SU-DHL-6 (cell line): ENCODE measurements at regions not wholly inside any gene's neighbourhood (a gene's known extent, or its start where the extent isn't known, plus 50 kb on each side); places are given as distances from the start of the nearest gene placed in this dataset.
"Not testable (repeated sequence)": the region's sequence is repeated elsewhere in the genome, so short reads cannot be mapped to it uniquely, and the experiment has no call there.

ENCODE experiments used
- H2AFZ ChIP-seq: fragments of 200-600 bp; sonication (generic); 2 replicates; pipeline ENCODE4 v1.6.1; 2014; ENCODE audit warnings: low read depth, mild to moderate bottlenecking, moderate library complexity, mixed read lengths, antibody characterized with exemption, low read length; ENCODE audit not compliant: severe bottlenecking
- H3F3A ChIP-seq: fragments of 200-600 bp; shearing (Covaris generic); 2 replicates; pipeline ENCODE4 v1.6.0; 2016; ENCODE audit warnings: antibody characterized with exemption, mild to moderate bottlenecking; ENCODE audit not compliant: insufficient read depth
- H3K27ac ChIP-seq: fragments of 200-600 bp; sonication (generic); 2 replicates; pipeline ENCODE4 v1.5.1; 2016; ENCODE audit warnings: low read depth, mild to moderate bottlenecking, low read length, moderate library complexity, mixed read lengths
- H3K27me3 ChIP-seq: fragments of 200-600 bp; sonication (generic), shearing (Covaris generic); 2 replicates; pipeline ENCODE4 v1.6.0; 2014; ENCODE audit warnings: mild to moderate bottlenecking, low read length
- H3K36me3 ChIP-seq: fragments of 200-600 bp; sonication (generic); 2 replicates; pipeline ENCODE4 v1.6.1; 2014; ENCODE audit warnings: mild to moderate bottlenecking, low read length, mixed read lengths
- H3K4me2 ChIP-seq: fragments of 300-600, 200-600 bp; shearing (Covaris generic), sonication (generic); 2 replicates; pipeline ENCODE4 v1.6.0; 2014; ENCODE audit warnings: low read length, low read depth, mild to moderate bottlenecking; ENCODE audit not compliant: poor library complexity, severe bottlenecking
- H3K4me3 ChIP-seq: fragments of 200-600 bp; sonication (generic); 2 replicates; pipeline ENCODE4 v1.5.1; 2014; ENCODE audit warnings: antibody characterized with exemption, low read length, mild to moderate bottlenecking, mixed read lengths; ENCODE audit not compliant: insufficient read depth, poor library complexity, severe bottlenecking
- H3K79me2 ChIP-seq: fragments of 200-600 bp; sonication (generic); 2 replicates; pipeline ENCODE4 v1.6.1; 2014; ENCODE audit warnings: mild to moderate bottlenecking, low read length, moderate library complexity; ENCODE audit not compliant: insufficient read depth
- H3K9ac ChIP-seq: fragments of 200-600 bp; sonication (generic); 2 replicates; pipeline ENCODE4 v1.7.0; 2014; ENCODE audit warnings: mild to moderate bottlenecking, low read length
- H3K9me2 ChIP-seq: fragments of 200-600 bp; sonication (generic); replicated peaks from 2 replicates; pipeline ENCODE4 v1.6.1; 2014; ENCODE audit warnings: low read length; ENCODE audit not compliant: insufficient read depth
- H3K9me3 ChIP-seq: fragments of 200-600 bp; sonication (generic); 2 replicates; pipeline ENCODE4 v1.6.1; 2014; ENCODE audit warnings: low read length, mixed read lengths; ENCODE audit not compliant: insufficient read depth
- H4K20me1 ChIP-seq: fragments of 200-600 bp; sonication (generic); 2 replicates; pipeline ENCODE4 v1.6.1; 2014; ENCODE audit warnings: low read depth, mild to moderate bottlenecking, antibody characterized with exemption, low read length, moderate library complexity, mixed read lengths
- CTCF ChIP-seq: fragments of 200-600 bp; sonication (generic); IDR thresholded peaks from one replicate; pipeline ENCODE4 v1.5.1; 2017; ENCODE audit warnings: antibody characterized with exemption, mild to moderate bottlenecking, low read length, moderate library complexity; ENCODE audit not compliant: insufficient read depth, poor library complexity, severe bottlenecking
- EZH2phosphoT487 ChIP-seq: fragments of 200-600 bp; sonication (generic), shearing (Covaris generic); conservative IDR thresholded peaks from 2 replicates; pipeline ENCODE4 v1.6.1; 2018; ENCODE audit warnings: mild to moderate bottlenecking, antibody characterized with exemption, low read length, moderate library complexity, mixed read lengths

- Histone ChIP-seq H3K27me3 (no peaks in the 10 kb centered on the region), H3K4me3 (no peak overlapping the region), H3K4me2 (no peak overlapping the region), H3K9me2 (no peaks in the 10 kb centered on the region), H4K20me1 (no peaks in the 10 kb centered on the region), H2AFZ (no peak overlapping the region), H3K9ac (no peak overlapping the region), H3K27ac (no peak overlapping the region), H3K36me3 (no peaks in the 10 kb centered on the region), H3K9me3 (no peaks in the 10 kb centered on the region), H3F3A (no peaks in the 10 kb centered on the region), H3K79me2 (no peaks in the 10 kb centered on the region)
- TF ChIP-seq EZH2phosphoT487 (no peak), CTCF (no peak)
Observed at GRCh38 chr13:86355301-86355700, 556.1 kb upstream of the SLITRK6 start.

GRCh38 chr13:86357106-86357505 lies 557.9 kb upstream of the SLITRK6 start:
- no peaks in the 10 kb centered on the region for H3F3A ChIP-seq
- no peaks in the 10 kb centered on the region for H3K79me2 ChIP-seq
- H3K4me2 ChIP-seq: no peak overlapping the region
- H3K27me3 ChIP-seq: no peaks in the 10 kb centered on the region
- no peaks in the 10 kb centered on the region for H3K9me2 ChIP-seq
- H3K27ac ChIP-seq: no peak overlapping the region
- no peak overlapping the region for H3K4me3 ChIP-seq
- no peak overlapping the region for H3K9ac ChIP-seq
- H2AFZ ChIP-seq: no peak overlapping the region
- TF ChIP-seq CTCF: no peak
- TF ChIP-seq EZH2phosphoT487: no peak
- no peaks in the 10 kb centered on the region for H3K9me3 ChIP-seq
- no peaks in the 10 kb centered on the region for H4K20me1 ChIP-seq
- H3K36me3 ChIP-seq: no peaks in the 10 kb centered on the region

GRCh38 chr13:86363749-86364148 lies 564.5 kb upstream of the SLITRK6 start:
- H3K27me3 ChIP-seq, H3K9ac ChIP-seq, H3K9me2 ChIP-seq, H3K4me3 ChIP-seq, H2AFZ ChIP-seq, H3K4me2 ChIP-seq, H3K79me2 ChIP-seq, H3K27ac ChIP-seq, H3K9me3 ChIP-seq, H4K20me1 ChIP-seq, H3K36me3 ChIP-seq, H3F3A ChIP-seq: not testable (repeated sequence)

GRCh38 chr13:86368924-86369323 lies 569.7 kb upstream of the SLITRK6 start:
- Histone ChIP-seq H3K4me3 (no peak overlapping the region), H3K4me2 (no peak overlapping the region), H3K9me3 (no peaks in the 10 kb centered on the region), H3F3A (no peaks in the 10 kb centered on the region), H2AFZ (no peak overlapping the region), H4K20me1 (no peaks in the 10 kb centered on the region), H3K36me3 (no peaks in the 10 kb centered on the region), H3K9me2 (no peaks in the 10 kb centered on the region), H3K79me2 (no peaks in the 10 kb centered on the region), H3K9ac (no peak overlapping the region), H3K27me3 (no peaks in the 10 kb centered on the region), H3K27ac (no peak overlapping the region)
- TF ChIP-seq CTCF (no peak), EZH2phosphoT487 (no peak)
